Immature natural killer cell (primary cell): ENCODE measurements at regions not wholly inside any gene's neighbourhood (a gene's known extent, or its start where the extent isn't known, plus 50 kb on each side); places are given as distances from the start of the nearest gene placed in this dataset.

Source experiments
- DNase-seq, 3 donors: peaks; one replicate each; pipeline ENCODE4 v3.0.0; 2022; ENCODE audit warnings: mixed read lengths in 1 of 3
- H3K27ac Mint-ChIP-seq, 6 donors: one replicate each; pipeline ENCODE4 v1.8.0; 2020; ENCODE audit warnings: mixed read lengths in 6 of 6, mild to moderate bottlenecking in 5 of 6, inconsistent platforms in 4 of 6, moderate library complexity in 3 of 6
- H3K27me3 Mint-ChIP-seq, 3 donors: one replicate each; pipeline ENCODE4 v1.8.0; 2020 to 2021; ENCODE audit warnings: low read depth in 3 of 3, mild to moderate bottlenecking in 3 of 3, mixed read lengths in 3 of 3, moderate library complexity in 3 of 3, inconsistent platforms in 1 of 3
- H3K36me3 Mint-ChIP-seq, 3 donors: one replicate each; pipeline ENCODE4 v1.8.0; 2020; ENCODE audit warnings: mixed read lengths in 3 of 3, inconsistent platforms in 2 of 3, mild to moderate bottlenecking in 2 of 3
- H3K4me1 Mint-ChIP-seq, 2 donors: one replicate each; pipeline ENCODE4 v1.8.0; 2020; ENCODE audit warnings: inconsistent platforms in 2 of 2, mild to moderate bottlenecking in 2 of 2, mixed read lengths in 2 of 2, moderate library complexity in 1 of 2
- H3K4me3 Mint-ChIP-seq, 5 donors: one replicate each; pipeline ENCODE4 v1.8.0; 2020; ENCODE audit warnings: mild to moderate bottlenecking in 5 of 5, mixed read lengths in 5 of 5, inconsistent platforms in 3 of 5, moderate library complexity in 3 of 5
- H3K9me3 Mint-ChIP-seq, 6 donors: one replicate each; pipeline ENCODE4 v1.8.0; 2020; ENCODE audit warnings: mild to moderate bottlenecking in 6 of 6, mixed read lengths in 6 of 6, inconsistent platforms in 4 of 6, moderate library complexity in 3 of 6

GRCh38 chr11:131219646-131220045 lies 150.8 kb upstream of the NTM start:
- Mint-ChIP-seq H3K4me3 (no peak overlapping the region), H3K27me3 (peaks cover 0 to 5% (median 5%) of the 10 kb centered on the region in 3 donors), H3K36me3 (no peaks in the 10 kb centered on the region), H3K27ac (no peak overlapping the region), H3K9me3 (peaks cover 0 to 9% (median 3%) of the 10 kb centered on the region in 6 donors), H3K4me1 (no peaks in the 10 kb centered on the region)
- DNase-seq, result no peak

DNA sequence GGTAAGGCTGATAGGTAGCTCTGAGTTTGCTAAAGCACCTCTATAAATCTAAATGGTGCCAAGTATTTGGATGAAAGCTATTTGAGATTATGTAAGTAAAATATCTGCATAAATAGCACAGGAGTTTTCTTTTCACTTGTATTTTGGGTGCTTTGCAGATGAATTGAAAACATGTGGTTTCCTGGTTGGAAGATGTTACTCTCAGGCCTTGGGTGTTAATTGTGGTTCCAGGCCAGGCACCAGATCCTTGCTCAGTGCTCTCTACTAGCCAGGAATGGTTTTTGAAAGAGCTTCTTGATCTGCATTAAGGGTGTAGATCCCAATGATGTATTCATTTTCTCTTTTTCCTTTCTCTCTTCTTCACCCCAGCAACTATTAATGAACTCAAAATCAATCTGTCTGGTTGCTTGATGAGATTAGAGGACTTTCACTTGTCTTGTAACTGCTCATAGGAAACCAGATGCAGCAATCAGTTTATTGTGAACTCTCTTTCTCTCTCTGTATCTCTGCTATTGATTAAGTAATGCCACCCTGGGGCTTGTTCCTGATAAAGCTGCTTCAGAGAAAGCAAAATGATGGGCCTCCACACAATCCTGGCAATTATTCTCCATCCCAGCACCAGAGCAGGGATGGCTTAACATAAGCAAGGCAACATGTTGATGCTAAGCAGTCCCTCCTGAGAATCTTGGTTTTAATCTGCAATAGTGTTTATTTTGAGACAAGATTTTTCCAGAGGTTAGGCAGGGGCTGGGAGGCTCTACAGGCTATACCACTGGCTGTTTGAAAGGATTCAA lies 147.0 kb upstream of the NTM start:
- peaks cover 0 to 3% (median 0%) of the 10 kb centered on the region in 3 donors for H3K27me3 Mint-ChIP-seq
- DNase-seq, result no peak
- H3K4me1 Mint-ChIP-seq, result no peaks in the 10 kb centered on the region
- H3K4me3 Mint-ChIP-seq, result no peak overlapping the region
- no peaks in the 10 kb centered on the region for H3K36me3 Mint-ChIP-seq
- H3K27ac Mint-ChIP-seq, result no peak overlapping the region
- peaks cover 0 to 10% (median 3%) of the 10 kb centered on the region in 6 donors for H3K9me3 Mint-ChIP-seq

DNA sequence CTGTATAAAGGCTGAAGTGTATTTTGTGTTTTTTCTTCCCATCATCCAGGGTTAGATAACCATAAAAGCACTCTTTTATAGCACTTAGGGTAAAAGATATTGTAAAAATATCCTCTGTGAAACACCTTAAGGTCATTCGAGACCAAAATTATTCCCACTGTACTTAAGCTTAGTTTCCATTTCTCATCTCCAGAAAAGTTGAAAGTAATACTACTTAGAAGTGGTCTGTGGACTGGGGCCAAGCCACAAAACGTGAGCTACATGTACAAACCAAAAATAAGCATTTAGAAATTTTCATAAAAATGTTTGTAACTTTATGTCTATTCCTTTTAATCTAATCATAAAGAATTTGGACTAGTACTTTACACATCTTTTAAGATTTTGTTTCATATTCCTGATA lies 142.0 kb upstream of the NTM start:
- Mint-ChIP-seq H3K36me3 (no peaks in the 10 kb centered on the region), H3K4me3 (no peak overlapping the region), H3K27me3 (peaks cover 0 to 2% (median 0%) of the 10 kb centered on the region in 3 donors), H3K27ac (no peak overlapping the region), H3K9me3 (peaks cover 0 to 6% (median 1%) of the 10 kb centered on the region in 6 donors), H3K4me1 (no peaks in the 10 kb centered on the region)
- no peak for DNase-seq

DNA sequence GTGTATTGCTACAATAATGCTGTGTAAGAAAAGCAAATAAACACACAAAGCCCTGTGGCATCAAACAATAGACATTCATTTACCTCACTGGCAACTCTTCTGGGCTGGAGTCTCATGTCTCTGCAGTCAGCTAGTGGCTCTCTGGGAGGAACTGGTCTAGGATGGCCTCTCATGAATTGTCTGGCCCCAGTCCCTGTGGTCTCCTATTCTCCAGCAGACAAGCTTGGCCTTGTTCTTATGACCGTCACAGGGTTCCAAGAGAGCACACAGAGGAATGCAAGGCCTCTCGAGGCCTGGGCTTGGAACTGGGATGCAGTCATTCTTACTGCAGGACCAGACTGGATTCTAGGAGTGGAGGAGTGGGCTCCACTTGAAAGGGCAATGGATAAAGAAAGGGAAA lies 141.2 kb upstream of the NTM start:
- no peaks in the 10 kb centered on the region for H3K36me3 Mint-ChIP-seq
- no peak for DNase-seq
- H3K4me1 Mint-ChIP-seq, result no peaks in the 10 kb centered on the region
- no peak overlapping the region for H3K27ac Mint-ChIP-seq
- peaks cover 0 to 6% (median 1%) of the 10 kb centered on the region in 6 donors for H3K9me3 Mint-ChIP-seq
- H3K4me3 Mint-ChIP-seq, result no peak overlapping the region
- H3K27me3 Mint-ChIP-seq, result peaks cover 0 to 2% (median 0%) of the 10 kb centered on the region in 3 donors

DNA sequence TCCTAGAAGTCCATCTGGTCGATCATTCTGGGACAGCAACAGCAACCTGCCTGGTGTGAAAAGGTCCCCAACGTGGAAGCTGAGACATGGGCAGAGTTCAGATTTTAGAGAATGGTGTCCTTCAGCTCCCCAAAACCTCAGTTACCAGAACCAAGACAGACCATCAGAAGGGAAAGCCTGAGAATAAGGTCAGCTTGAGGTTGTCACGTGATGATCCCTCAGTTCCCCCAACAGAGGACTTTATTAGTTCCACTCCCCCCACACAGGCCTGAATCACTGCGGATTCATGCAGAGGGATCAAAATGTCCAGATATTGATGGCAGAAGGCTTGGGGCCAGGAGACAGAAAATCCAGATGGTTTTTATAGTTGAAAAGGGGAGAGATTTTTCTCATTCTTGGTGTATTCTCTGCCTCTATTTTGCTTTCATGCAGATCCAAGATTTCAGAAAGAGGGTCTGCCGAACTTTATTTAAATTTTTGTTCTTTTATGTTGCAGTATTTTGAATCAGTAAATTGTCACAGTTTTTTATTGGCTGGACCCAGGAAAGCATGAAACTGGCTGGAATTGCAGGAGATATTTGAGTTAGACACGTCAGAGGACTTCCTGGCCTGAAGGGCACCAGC lies 139.0 kb upstream of the NTM start:
- Mint-ChIP-seq H3K27me3 (peaks cover 0 to 4% (median 3%) of the 10 kb centered on the region in 3 donors), H3K27ac (no peak overlapping the region), H3K4me1 (no peaks in the 10 kb centered on the region), H3K4me3 (no peak overlapping the region), H3K36me3 (no peaks in the 10 kb centered on the region), H3K9me3 (peaks cover 0 to 6% (median 0%) of the 10 kb centered on the region in 6 donors)
- DNase-seq, result no peak

DNA sequence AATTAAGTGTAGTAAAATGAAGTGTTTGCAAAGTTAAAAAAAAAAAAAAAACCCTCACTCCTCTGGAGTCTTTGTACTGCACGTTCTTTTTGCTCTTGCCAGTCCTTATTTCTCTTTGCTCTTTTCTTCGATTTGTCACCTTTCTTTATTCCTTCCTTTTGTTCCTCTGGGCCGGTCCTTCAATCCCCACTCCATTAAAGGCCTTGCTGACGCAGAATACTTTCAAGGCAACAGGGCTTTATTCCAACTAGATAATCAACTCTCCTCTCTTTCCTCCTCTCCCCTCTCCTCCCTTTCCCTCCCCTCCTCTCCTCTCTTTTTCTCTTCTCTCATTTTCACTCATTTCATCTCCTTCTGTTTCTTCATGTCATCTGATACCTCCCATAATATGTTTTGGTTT lies 138.2 kb upstream of the NTM start:
- peaks cover 0 to 6% (median 0%) of the 10 kb centered on the region in 6 donors for H3K9me3 Mint-ChIP-seq
- H3K4me3 Mint-ChIP-seq, result no peak overlapping the region
- peaks cover 2 to 4% (median 3%) of the 10 kb centered on the region in 3 donors for H3K27me3 Mint-ChIP-seq
- H3K36me3 Mint-ChIP-seq, result no peaks in the 10 kb centered on the region
- no peak for DNase-seq
- no peak overlapping the region for H3K27ac Mint-ChIP-seq
- H3K4me1 Mint-ChIP-seq, result no peaks in the 10 kb centered on the region

DNA sequence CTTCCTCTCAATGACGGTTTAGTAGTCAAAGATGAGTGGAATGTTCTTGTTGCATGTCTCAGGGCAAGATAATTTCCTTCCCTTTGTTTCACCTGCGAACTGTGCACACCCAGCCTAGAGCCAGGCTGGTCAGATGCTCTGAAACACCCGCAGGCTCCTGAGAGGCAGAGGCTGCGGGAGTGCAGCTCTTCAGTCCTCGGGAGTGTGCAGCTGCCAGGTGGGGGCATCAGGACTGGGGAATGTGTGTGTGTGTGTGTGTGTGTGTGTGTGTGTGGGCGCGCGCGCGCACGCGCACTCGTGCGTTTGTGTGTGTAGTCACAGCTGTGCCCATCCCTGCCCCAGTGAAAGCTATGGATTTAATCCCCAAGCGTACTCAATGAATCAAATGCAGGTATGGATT lies 136.2 kb upstream of the NTM start:
- Mint-ChIP-seq H3K27me3 (peaks cover 2 to 4% (median 3%) of the 10 kb centered on the region in 3 donors), H3K9me3 (peaks cover 0 to 2% (median 0%) of the 10 kb centered on the region in 6 donors), H3K4me3 (no peak overlapping the region), H3K36me3 (no peaks in the 10 kb centered on the region), H3K27ac (no peak overlapping the region), H3K4me1 (no peaks in the 10 kb centered on the region)
- no peak for DNase-seq

- DNase-seq, result no peak
- Mint-ChIP-seq H3K27me3 (peaks cover 2 to 5% (median 4%) of the 10 kb centered on the region in 3 donors), H3K4me3 (no peak overlapping the region), H3K9me3 (peaks cover 0 to 2% (median 0%) of the 10 kb centered on the region in 6 donors), H3K27ac (no peak overlapping the region), H3K36me3 (no peaks in the 10 kb centered on the region), H3K4me1 (no peaks in the 10 kb centered on the region)
Observed at GRCh38 chr11:131235328-131236298, 134.8 kb upstream of the NTM start.

- Mint-ChIP-seq H3K4me3 (no peak overlapping the region), H3K27me3 (peaks cover 2 to 3% (median 3%) of the 10 kb centered on the region in 3 donors), H3K9me3 (peaks cover 0 to 6% (median 1%) of the 10 kb centered on the region in 6 donors), H3K4me1 (no peaks in the 10 kb centered on the region), H3K27ac (no peak overlapping the region), H3K36me3 (no peaks in the 10 kb centered on the region)
- DNase-seq, result no peak
Observed at GRCh38 chr11:131240421-131240820, 130.0 kb upstream of the NTM start.

DNA sequence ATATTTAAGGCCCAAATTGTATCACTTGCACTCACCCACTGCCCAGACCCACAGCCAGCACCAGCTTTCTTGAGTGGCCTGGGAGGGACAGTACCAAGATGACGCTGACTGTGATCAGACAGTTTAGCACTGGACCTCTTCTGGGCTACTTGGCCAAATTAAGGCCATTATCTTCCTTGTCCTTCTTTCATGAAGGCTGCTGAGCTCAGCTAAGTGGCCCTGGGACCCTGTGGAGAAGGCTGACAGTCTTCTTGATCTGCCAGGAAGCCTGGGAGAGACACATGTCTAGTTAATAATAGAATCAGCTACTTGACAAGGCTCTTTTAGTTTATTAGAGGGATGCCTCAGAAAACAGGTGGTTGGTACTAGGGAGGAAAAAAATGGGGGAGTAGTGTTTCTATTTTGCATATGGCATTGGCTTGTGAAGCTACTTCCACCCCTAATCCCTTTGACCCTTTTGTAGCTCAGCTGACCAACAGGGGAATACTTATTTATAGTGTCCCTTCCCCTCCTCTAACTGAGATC lies 127.9 kb upstream of the NTM start:
- peaks cover 0 to 7% (median 1%) of the 10 kb centered on the region in 6 donors for H3K9me3 Mint-ChIP-seq
- H3K27me3 Mint-ChIP-seq, result peaks cover 0 to 8% (median 2%) of the 10 kb centered on the region in 3 donors
- H3K4me1 Mint-ChIP-seq, result no peaks in the 10 kb centered on the region
- H3K27ac Mint-ChIP-seq, result no peak overlapping the region
- no peak for DNase-seq
- H3K36me3 Mint-ChIP-seq, result no peaks in the 10 kb centered on the region
- no peak overlapping the region for H3K4me3 Mint-ChIP-seq

DNA sequence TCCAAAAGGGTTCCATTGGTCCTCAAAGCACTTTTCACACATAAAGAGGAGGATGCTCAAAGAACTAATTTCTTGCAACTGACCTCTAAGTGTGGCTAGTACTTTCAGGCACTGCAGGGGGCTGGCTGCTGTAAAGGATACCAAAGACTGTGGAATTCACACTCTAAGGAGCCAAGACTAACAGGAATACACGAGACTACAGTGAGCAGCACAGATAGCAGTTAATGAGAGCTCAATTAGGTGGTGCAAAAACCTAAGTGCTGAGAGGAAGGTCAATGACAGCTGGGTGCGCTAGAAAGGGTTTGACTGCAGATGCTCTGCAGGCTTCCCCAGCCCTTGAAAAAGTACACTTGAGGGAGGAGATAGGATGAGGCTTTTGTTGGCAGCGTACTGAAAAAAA lies 124.3 kb upstream of the NTM start:
- Mint-ChIP-seq H3K4me3 (no peak overlapping the region), H3K36me3 (no peaks in the 10 kb centered on the region), H3K4me1 (no peaks in the 10 kb centered on the region), H3K9me3 (peaks cover 0 to 6% (median 1%) of the 10 kb centered on the region in 6 donors), H3K27me3 (peaks cover 0 to 6% (median 2%) of the 10 kb centered on the region in 3 donors), H3K27ac (no peak overlapping the region)
- no peak for DNase-seq

DNA sequence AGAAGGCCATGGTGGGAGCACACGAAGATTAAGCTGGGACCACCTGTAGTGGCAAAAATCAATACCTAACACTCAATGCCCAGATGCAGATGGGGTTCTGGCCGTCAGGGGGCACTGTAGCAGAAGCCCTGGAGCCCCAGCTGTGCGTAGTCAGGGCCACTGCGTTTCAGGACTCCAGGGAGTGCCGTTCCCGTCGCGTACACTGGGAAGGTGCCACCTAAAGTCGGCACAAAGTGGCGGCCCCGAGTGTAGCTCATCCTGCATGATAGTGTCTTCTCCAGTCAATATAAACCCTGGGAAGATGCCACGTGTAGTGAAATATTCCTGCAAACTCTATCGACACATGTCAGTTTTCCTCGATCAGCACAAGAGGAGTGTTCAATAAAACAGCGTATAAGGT lies 123.8 kb upstream of the NTM start:
- no peak for DNase-seq
- no peaks in the 10 kb centered on the region for H3K4me1 Mint-ChIP-seq
- H3K4me3 Mint-ChIP-seq, result no peak overlapping the region
- no peak overlapping the region for H3K27ac Mint-ChIP-seq
- H3K9me3 Mint-ChIP-seq, result peaks cover 0 to 6% (median 1%) of the 10 kb centered on the region in 6 donors
- peaks cover 0 to 6% (median 2%) of the 10 kb centered on the region in 3 donors for H3K27me3 Mint-ChIP-seq
- no peaks in the 10 kb centered on the region for H3K36me3 Mint-ChIP-seq

GRCh38 chr11:131248588-131248987 lies 121.8 kb upstream of the NTM start:
- H3K27ac Mint-ChIP-seq, result no peak overlapping the region
- no peaks in the 10 kb centered on the region for H3K36me3 Mint-ChIP-seq
- peaks cover 0 to 8% (median 0%) of the 10 kb centered on the region in 6 donors for H3K9me3 Mint-ChIP-seq
- peaks cover 0 to 6% (median 2%) of the 10 kb centered on the region in 3 donors for H3K27me3 Mint-ChIP-seq
- no peak overlapping the region for H3K4me3 Mint-ChIP-seq
- no peaks in the 10 kb centered on the region for H3K4me1 Mint-ChIP-seq
- DNase-seq, result no peak
